ENCODE measurements at regions not wholly inside any gene's neighbourhood (a gene's known extent, or its start where the extent isn't known, plus 50 kb on each side); places are given as distances from the start of the nearest gene placed in this dataset.

DNA sequence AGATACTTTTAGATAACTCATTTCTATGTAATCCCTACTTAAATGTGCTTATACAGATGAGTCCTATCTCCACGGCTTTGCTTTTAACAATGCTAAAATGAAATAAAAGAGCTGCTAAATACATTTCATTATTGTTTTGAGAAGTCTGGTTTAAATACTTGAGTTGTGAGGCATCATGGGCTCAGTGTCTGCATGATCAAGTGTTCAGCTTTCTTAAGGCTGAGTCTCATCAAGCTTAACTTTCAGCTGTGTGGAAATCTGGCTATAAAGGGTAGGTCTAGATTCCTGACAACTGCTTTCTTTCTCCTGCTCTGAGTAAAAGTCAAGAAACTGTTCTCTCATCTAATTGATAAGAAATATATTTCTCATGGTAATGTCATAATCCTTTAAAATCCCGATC, 235.4 kb downstream of the FSCB start:
- TF ChIP-seq, protein P1, sequence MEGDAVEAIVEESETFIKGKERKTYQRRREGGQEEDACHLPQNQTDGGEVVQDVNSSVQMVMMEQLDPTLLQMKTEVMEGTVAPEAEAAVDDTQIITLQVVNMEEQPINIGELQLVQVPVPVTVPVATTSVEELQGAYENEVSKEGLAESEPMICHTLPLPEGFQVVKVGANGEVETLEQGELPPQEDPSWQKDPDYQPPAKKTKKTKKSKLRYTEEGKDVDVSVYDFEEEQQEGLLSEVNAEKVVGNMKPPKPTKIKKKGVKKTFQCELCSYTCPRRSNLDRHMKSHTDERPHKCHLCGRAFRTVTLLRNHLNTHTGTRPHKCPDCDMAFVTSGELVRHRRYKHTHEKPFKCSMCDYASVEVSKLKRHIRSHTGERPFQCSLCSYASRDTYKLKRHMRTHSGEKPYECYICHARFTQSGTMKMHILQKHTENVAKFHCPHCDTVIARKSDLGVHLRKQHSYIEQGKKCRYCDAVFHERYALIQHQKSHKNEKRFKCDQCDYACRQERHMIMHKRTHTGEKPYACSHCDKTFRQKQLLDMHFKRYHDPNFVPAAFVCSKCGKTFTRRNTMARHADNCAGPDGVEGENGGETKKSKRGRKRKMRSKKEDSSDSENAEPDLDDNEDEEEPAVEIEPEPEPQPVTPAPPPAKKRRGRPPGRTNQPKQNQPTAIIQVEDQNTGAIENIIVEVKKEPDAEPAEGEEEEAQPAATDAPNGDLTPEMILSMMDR (IDR thresholded peaks at IDR 0.05; ENCODE audit: extremely low read depth, missing control alignments), result no peak
- no peak for DNase-seq (ENCODE audit: low spot score)

DNA sequence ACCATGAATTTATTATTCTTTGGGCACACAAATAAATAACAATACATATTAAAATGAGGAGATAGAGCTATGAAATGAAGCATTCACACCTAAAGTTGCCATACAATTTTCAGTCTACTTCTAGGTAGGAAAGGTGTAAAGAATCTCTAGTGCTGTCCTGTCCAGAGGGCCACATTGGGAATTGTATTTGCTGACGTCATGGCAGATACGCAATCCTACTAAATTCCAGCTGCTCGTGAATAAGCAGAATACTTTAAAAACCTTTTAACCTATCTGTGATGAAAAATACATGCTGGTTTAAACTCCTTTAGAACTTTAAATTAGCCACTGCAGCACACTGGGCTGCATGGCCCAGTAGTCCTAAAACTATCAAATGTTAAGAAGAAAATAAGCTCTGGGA, 236.1 kb downstream of the FSCB start:
- TF ChIP-seq, protein P1 (IDR thresholded peaks at IDR 0.05; ENCODE audit: extremely low read depth, missing control alignments), result no peak
- no peak for DNase-seq (ENCODE audit: low spot score)

DNA sequence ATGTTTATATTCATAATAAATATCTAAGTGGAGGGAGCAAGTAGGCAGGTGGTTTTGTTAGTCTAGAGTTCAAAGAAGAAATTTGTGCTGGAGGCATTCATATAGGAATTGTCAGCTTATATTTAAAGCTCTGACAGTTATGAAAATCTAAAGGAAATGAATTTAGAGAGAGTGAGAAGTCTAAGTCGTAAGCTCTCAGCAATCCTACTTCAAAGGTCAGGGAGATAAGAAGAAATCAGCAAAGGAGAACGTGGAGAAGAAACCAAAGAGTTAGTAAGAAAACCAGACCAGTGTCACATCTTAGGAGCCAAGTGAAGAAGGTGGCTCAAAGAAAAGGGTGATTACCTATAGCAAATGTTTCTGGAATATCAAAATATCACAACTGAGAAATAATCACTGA, 241.8 kb downstream of the FSCB start:
- no peak for DNase-seq (ENCODE audit: low spot score)
- TF ChIP-seq, protein P1 (IDR thresholded peaks at IDR 0.05; ENCODE audit: extremely low read depth, missing control alignments), result no peak

DNA sequence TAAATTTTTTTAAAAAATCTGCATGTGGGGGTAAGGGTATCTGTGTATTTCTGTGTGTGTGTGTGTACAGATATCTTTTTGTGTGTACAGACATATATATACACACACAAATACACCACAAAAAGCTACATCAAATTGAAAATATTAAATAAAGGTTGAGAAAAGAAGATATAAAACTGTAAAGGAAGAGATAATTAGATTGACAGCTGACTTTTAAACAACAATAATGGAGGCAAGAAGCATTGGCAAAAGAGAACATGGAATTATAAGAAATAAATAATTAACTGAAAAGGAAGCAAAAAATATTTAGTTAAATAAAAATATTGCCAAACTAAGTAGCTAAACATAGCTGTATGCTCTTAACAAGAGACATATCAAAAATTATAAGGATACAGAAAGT, 291.4 kb downstream of the FSCB start:
- DNase-seq (ENCODE audit: low spot score), result no peak

DNA sequence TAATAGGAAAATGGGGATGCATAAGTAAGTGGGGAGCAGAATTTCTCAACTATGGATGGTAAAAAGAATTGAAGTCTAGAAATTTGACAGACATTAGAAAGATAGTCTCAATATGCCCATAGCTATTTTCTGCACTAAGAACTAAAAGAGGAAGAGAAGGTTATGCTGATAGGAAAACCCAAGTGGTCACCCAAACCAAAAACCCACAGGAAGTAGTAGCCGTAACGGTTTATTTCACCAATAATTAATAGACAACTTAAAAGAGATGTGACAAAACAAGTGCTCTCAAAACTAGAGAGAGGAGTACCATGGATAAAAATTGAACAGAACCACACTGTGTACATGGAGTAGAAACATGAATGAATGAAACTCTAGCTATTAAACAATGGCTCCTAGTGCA, 295.4 kb downstream of the FSCB start:
- DNase-seq (ENCODE audit: low spot score), result no peak
- TF ChIP-seq, protein P1 (IDR thresholded peaks at IDR 0.05; ENCODE audit: extremely low read depth, missing control alignments), result no peak

More for the DNA sequence above, 291.4 kb downstream of the FSCB start:
- TF ChIP-seq, protein P1 (IDR thresholded peaks at IDR 0.05; ENCODE audit: extremely low read depth, missing control alignments), result no peak

DNA sequence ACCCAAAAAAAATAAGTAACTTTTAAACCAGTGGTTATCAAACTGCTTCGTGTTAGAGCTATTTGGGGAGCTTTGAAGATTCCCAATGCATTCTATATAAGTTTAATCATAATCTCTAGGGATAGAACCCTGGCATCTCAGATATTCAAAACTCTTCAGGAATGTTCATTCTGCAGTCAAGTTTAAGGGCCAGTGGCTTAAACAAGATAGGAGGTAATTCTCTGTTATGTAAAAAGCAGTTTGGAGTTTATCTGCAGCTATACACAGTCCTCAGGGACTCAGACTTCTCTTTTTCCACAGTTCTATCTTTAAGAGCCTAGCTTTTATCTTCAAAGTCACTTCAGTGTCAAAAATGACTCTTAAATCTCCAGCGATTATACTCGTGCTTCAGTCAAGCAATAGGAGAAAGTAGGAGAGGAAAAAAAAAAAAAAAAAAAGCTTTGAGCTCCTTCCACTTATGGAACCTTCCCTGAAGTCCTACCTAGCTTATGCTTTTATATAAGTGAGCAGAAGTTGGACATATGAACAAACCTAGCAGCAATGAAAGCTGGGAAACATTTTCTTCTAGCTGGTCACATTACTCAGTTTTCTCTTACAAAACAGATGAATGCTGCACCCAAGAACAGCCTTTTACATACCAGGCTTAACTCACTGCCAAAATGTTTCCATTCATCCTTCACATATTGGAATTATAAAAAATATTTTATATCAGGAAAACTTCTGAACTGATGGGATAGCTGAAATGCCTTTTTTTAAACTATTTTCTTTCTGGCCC, 302.8 kb downstream of the FSCB start:
- DNase-seq (ENCODE audit: low spot score), result no peak
- TF ChIP-seq, protein P1 (IDR thresholded peaks at IDR 0.05; ENCODE audit: extremely low read depth, missing control alignments), result no peak

DNA sequence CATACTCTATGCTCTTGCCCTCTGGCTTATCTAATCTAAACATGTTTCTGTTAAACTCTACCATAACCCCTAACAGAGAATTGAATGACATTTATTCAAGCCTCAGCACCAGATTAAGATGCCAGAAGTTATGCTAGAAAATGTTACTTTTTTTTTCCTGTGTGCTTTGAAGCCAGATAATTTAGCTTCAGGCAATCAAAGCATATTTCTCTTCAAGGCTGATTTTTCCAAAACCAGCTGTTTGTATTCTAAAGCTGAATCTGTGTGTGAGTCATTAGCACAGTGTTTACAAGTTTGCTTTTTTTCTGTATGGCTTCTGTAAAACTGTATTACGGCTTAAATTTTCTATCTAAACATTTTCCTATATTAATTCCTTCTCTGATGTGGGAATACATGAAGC, 326.1 kb downstream of the FSCB start:
- TF ChIP-seq, protein P1 (IDR thresholded peaks at IDR 0.05; ENCODE audit: extremely low read depth, missing control alignments), result no peak
- no peak for DNase-seq (ENCODE audit: low spot score)

All from GM20000 (cell line).